ENCODE measurements at regions not wholly inside any gene's neighbourhood (a gene's known extent, or its start where the extent isn't known, plus 50 kb on each side); places are given as distances from the start of the nearest gene placed in this dataset.

- ATAC-seq (no peak), DNase-seq (no peak)
- Mint-ChIP-seq H3K36me3 (ENCODE audit: low read depth) (no peaks in the 10 kb centered on the region), H3K27ac (no peak overlapping the region), H3K9me3 (no peaks in the 10 kb centered on the region), H3K4me1 (no peaks in the 10 kb centered on the region), H3K27me3 (peaks cover 3% of the 10 kb centered on the region), H3K4me3 (no peak overlapping the region)
Observed at GRCh38 chr9:78573205-78573604, 276.3 kb downstream of the PSAT1 start.

- Mint-ChIP-seq H3K36me3 (ENCODE audit: low read depth) (no peaks in the 10 kb centered on the region), H3K9me3 (no peaks in the 10 kb centered on the region), H3K27ac (no peak overlapping the region), H3K4me3 (no peak overlapping the region), H3K27me3 (peaks cover 3% of the 10 kb centered on the region), H3K4me1 (no peaks in the 10 kb centered on the region)
- ATAC-seq (no peak), DNase-seq (no peak)
Observed at GRCh38 chr9:78573669-78574068, 276.7 kb downstream of the PSAT1 start.

- Mint-ChIP-seq H3K4me3 (no peak overlapping the region), H3K27me3 (peaks cover 3% of the 10 kb centered on the region), H3K27ac (no peak overlapping the region), H3K36me3 (ENCODE audit: low read depth) (no peaks in the 10 kb centered on the region), H3K4me1 (no peaks in the 10 kb centered on the region), H3K9me3 (no peaks in the 10 kb centered on the region)
- ATAC-seq (no peak), DNase-seq (no peak)
Observed at GRCh38 chr9:78574354-78575045, 277.6 kb downstream of the PSAT1 start.

GRCh38 chr9:78575081-78575480 is 278.2 kb downstream of the PSAT1 start:
- no peaks in the 10 kb centered on the region for H3K9me3 Mint-ChIP-seq
- H3K4me1 Mint-ChIP-seq, result no peaks in the 10 kb centered on the region
- no peaks in the 10 kb centered on the region for H3K27me3 Mint-ChIP-seq

GRCh38 chr9:78575771-78576170 is 278.8 kb downstream of the PSAT1 start:
- Mint-ChIP-seq H3K27ac (no peak overlapping the region), H3K36me3 (ENCODE audit: low read depth) (no peaks in the 10 kb centered on the region)

More at GRCh38 chr9:78575081-78575480, 278.2 kb downstream of the PSAT1 start:
- no peaks in the 10 kb centered on the region for H3K36me3 Mint-ChIP-seq (ENCODE audit: low read depth)
- no peak for DNase-seq
- no peak for ATAC-seq
- H3K27ac Mint-ChIP-seq, result no peak overlapping the region
- no peak overlapping the region for H3K4me3 Mint-ChIP-seq

GRCh38 chr9:78577156-78577906 is 280.4 kb downstream of the PSAT1 start:
- ATAC-seq, result no peak
- H3K4me1 Mint-ChIP-seq, result no peaks in the 10 kb centered on the region
- H3K4me3 Mint-ChIP-seq, result no peak overlapping the region
- no peaks in the 10 kb centered on the region for H3K36me3 Mint-ChIP-seq (ENCODE audit: low read depth)
- H3K9me3 Mint-ChIP-seq, result no peaks in the 10 kb centered on the region
- no peak for DNase-seq
- no peaks in the 10 kb centered on the region for H3K27me3 Mint-ChIP-seq
- no peak overlapping the region for H3K27ac Mint-ChIP-seq

More at GRCh38 chr9:78575771-78576170, 278.8 kb downstream of the PSAT1 start:
- H3K4me3 Mint-ChIP-seq, result no peak overlapping the region
- no peak for ATAC-seq
- no peaks in the 10 kb centered on the region for H3K9me3 Mint-ChIP-seq
- no peaks in the 10 kb centered on the region for H3K4me1 Mint-ChIP-seq
- H3K27me3 Mint-ChIP-seq, result no peaks in the 10 kb centered on the region
- no peak for DNase-seq

- Mint-ChIP-seq H3K27ac (no peak overlapping the region), H3K4me1 (no peaks in the 10 kb centered on the region), H3K36me3 (ENCODE audit: low read depth) (no peaks in the 10 kb centered on the region), H3K4me3 (no peak overlapping the region), H3K9me3 (no peaks in the 10 kb centered on the region), H3K27me3 (no peaks in the 10 kb centered on the region)
- ATAC-seq (no peak), DNase-seq (no peak)
Observed at GRCh38 chr9:78578072-78578471, 281.1 kb downstream of the PSAT1 start.

- Mint-ChIP-seq H3K4me3 (no peak overlapping the region), H3K9me3 (no peaks in the 10 kb centered on the region), H3K36me3 (ENCODE audit: low read depth) (no peaks in the 10 kb centered on the region), H3K27ac (no peak overlapping the region), H3K4me1 (no peaks in the 10 kb centered on the region), H3K27me3 (no peaks in the 10 kb centered on the region)
- DNase-seq (no peak), ATAC-seq (no peak)
Observed at GRCh38 chr9:78582821-78583220, 285.9 kb downstream of the PSAT1 start.

GRCh38 chr9:78584589-78584988 is 287.7 kb downstream of the PSAT1 start:
- H3K4me3 Mint-ChIP-seq, result no peak overlapping the region
- H3K27ac Mint-ChIP-seq, result no peak overlapping the region
- no peaks in the 10 kb centered on the region for H3K36me3 Mint-ChIP-seq (ENCODE audit: low read depth)
- no peaks in the 10 kb centered on the region for H3K4me1 Mint-ChIP-seq
- H3K9me3 Mint-ChIP-seq, result no peaks in the 10 kb centered on the region
- no peak for DNase-seq
- H3K27me3 Mint-ChIP-seq, result no peaks in the 10 kb centered on the region
- no peak for ATAC-seq

GRCh38 chr9:78585909-78586308 is 289.0 kb downstream of the PSAT1 start:
- H3K27me3 Mint-ChIP-seq, result no peaks in the 10 kb centered on the region
- H3K4me3 Mint-ChIP-seq, result no peak overlapping the region
- H3K27ac Mint-ChIP-seq, result no peak overlapping the region
- H3K36me3 Mint-ChIP-seq (ENCODE audit: low read depth), result no peaks in the 10 kb centered on the region
- DNase-seq (no peak), ATAC-seq (no peak)
- H3K9me3 Mint-ChIP-seq, result no peaks in the 10 kb centered on the region
- no peaks in the 10 kb centered on the region for H3K4me1 Mint-ChIP-seq

GRCh38 chr9:78590068-78590467 is 293.1 kb downstream of the PSAT1 start:
- no peak overlapping the region for H3K4me3 Mint-ChIP-seq

GRCh38 chr9:78592811-78593210 is 295.9 kb downstream of the PSAT1 start:
- no peak for DNase-seq
- Mint-ChIP-seq H3K4me1 (no peaks in the 10 kb centered on the region), H3K9me3 (no peaks in the 10 kb centered on the region), H3K27ac (no peak overlapping the region), H3K27me3 (peaks cover 5% of the 10 kb centered on the region), H3K4me3 (no peak overlapping the region), H3K36me3 (ENCODE audit: low read depth) (no peaks in the 10 kb centered on the region)
- no peak for ATAC-seq

More at GRCh38 chr9:78590068-78590467, 293.1 kb downstream of the PSAT1 start:
- Mint-ChIP-seq H3K9me3 (no peaks in the 10 kb centered on the region), H3K27me3 (no peaks in the 10 kb centered on the region), H3K27ac (no peak overlapping the region), H3K4me1 (no peaks in the 10 kb centered on the region), H3K36me3 (ENCODE audit: low read depth) (no peaks in the 10 kb centered on the region)
- ATAC-seq (no peak), DNase-seq (no peak)

- no peak overlapping the region for H3K27ac Mint-ChIP-seq
- ATAC-seq, result no peak
Observed at GRCh38 chr9:78595200-78595945, 298.4 kb downstream of the PSAT1 start.

GRCh38 chr9:78596346-78596745 is 299.4 kb downstream of the PSAT1 start:
- Mint-ChIP-seq H3K27me3 (peaks cover 7% of the 10 kb centered on the region), H3K36me3 (ENCODE audit: low read depth) (no peaks in the 10 kb centered on the region), H3K4me1 (no peaks in the 10 kb centered on the region), H3K4me3 (no peak overlapping the region), H3K27ac (no peak overlapping the region), H3K9me3 (no peaks in the 10 kb centered on the region)
- DNase-seq (no peak), ATAC-seq (no peak)

More at GRCh38 chr9:78595200-78595945, 298.4 kb downstream of the PSAT1 start:
- no peak overlapping the region for H3K4me3 Mint-ChIP-seq
- H3K4me1 Mint-ChIP-seq, result no peaks in the 10 kb centered on the region
- peaks cover 7% of the 10 kb centered on the region for H3K27me3 Mint-ChIP-seq
- no peaks in the 10 kb centered on the region for H3K36me3 Mint-ChIP-seq (ENCODE audit: low read depth)
- no peaks in the 10 kb centered on the region for H3K9me3 Mint-ChIP-seq
- DNase-seq, result no peak

GRCh38 chr9:78598120-78598519 is 301.2 kb downstream of the PSAT1 start:
- no peak for DNase-seq
- ATAC-seq, result no peak
- H3K36me3 Mint-ChIP-seq (ENCODE audit: low read depth), result no peaks in the 10 kb centered on the region
- H3K27me3 Mint-ChIP-seq, result peaks cover 7% of the 10 kb centered on the region
- no peaks in the 10 kb centered on the region for H3K9me3 Mint-ChIP-seq
- H3K27ac Mint-ChIP-seq, result no peak overlapping the region
- no peak overlapping the region for H3K4me3 Mint-ChIP-seq
- no peaks in the 10 kb centered on the region for H3K4me1 Mint-ChIP-seq

All from activated naive CD8-positive, alpha-beta T cell treated with anti-CD3 and anti-CD28 coated beads, Interleukin-2, amount 50 U/mL, for 24 hours (primary cell).